Neural cell (in vitro differentiated cells): ENCODE measurements at regions not wholly inside any gene's neighbourhood (a gene's known extent, or its start where the extent isn't known, plus 50 kb on each side); places are given as distances from the start of the nearest gene placed in this dataset.

Experiments
- H2AFZ ChIP-seq: fragments of 200-600, 300-800 bp; sonication (generic), shearing (Covaris generic); 2 replicates; pipeline ENCODE4 v1.6.0; 2014; ENCODE audit warnings: low read depth, mild to moderate bottlenecking, antibody characterized with exemption, low read length, moderate library complexity
- H3F3A ChIP-seq: fragments of 200-600 bp; shearing (Covaris generic); 2 replicates; pipeline ENCODE4 v1.6.1; 2016; ENCODE audit warnings: mild to moderate bottlenecking, moderate library complexity, mixed read lengths, antibody characterized with exemption, low read length; ENCODE audit not compliant: insufficient read depth, poor library complexity, severe bottlenecking
- H3K27ac ChIP-seq: fragments of 200-600, 300-800 bp; sonication (generic), shearing (Covaris generic); 2 replicates; pipeline ENCODE4 v1.5.1; 2014; ENCODE audit warnings: mild to moderate bottlenecking, low read length, moderate library complexity
- H3K27me3 ChIP-seq: fragments of 300-800, 200-600 bp; sonication (generic), shearing (Covaris generic); 2 replicates; pipeline ENCODE4 v1.6.0; 2014; ENCODE audit warnings: mild to moderate bottlenecking, low read depth, low read length, moderate library complexity; ENCODE audit not compliant: insufficient read depth
- H3K36me3 ChIP-seq: fragments of 300-800, 200-600 bp; sonication (generic), shearing (Covaris generic); 2 replicates; pipeline ENCODE4 v1.5.1; 2014; ENCODE audit warnings: mild to moderate bottlenecking, antibody characterized with exemption, low read length, moderate library complexity; ENCODE audit not compliant: insufficient read depth
- H3K4me2 ChIP-seq: fragments of 300-800, 200-600 bp; sonication (generic), shearing (Covaris generic); 2 replicates; pipeline ENCODE4 v1.6.0; 2014; ENCODE audit warnings: mild to moderate bottlenecking, low read length
- H3K4me3 ChIP-seq: fragments of 300-800, 200-600 bp; sonication (generic), shearing (Covaris generic); 2 replicates; pipeline ENCODE4 v1.5.1; 2014; ENCODE audit warnings: mild to moderate bottlenecking, low read length, moderate library complexity
- H3K79me2 ChIP-seq: fragments of 200-600 bp; shearing (Covaris generic); replicated peaks from 2 replicates; pipeline ENCODE4 v1.6.0; 2014; ENCODE audit warnings: mild to moderate bottlenecking, low read length, moderate library complexity; ENCODE audit not compliant: insufficient read depth
- H3K9ac ChIP-seq: fragments of 300-800, 200-600 bp; sonication (generic), shearing (Covaris generic); 2 replicates; pipeline ENCODE4 v1.6.1; 2016; ENCODE audit warnings: mild to moderate bottlenecking, low read length, mixed read lengths
- H3K9me2 ChIP-seq: fragments of 200-600 bp; shearing (Covaris generic); 2 replicates; pipeline ENCODE4 v1.6.1; 2016; ENCODE audit warnings: mild to moderate bottlenecking, low read length, mixed read lengths; ENCODE audit not compliant: insufficient read depth
- H3K9me3 ChIP-seq: fragments of 200-600, 300-800 bp; sonication (generic), shearing (Covaris generic); 2 replicates; pipeline ENCODE4 v1.6.1; 2016; ENCODE audit warnings: mild to moderate bottlenecking, mixed run types, low read length, moderate library complexity, mixed read lengths
- H4K20me1 ChIP-seq: fragments of 200-600 bp; shearing (Covaris generic); 2 replicates; pipeline ENCODE4 v1.6.1; 2016; ENCODE audit warnings: mild to moderate bottlenecking, mixed run types; ENCODE audit not compliant: insufficient read depth
- CTCF ChIP-seq: fragments of 450-650 bp; IDR thresholded peaks from 2 replicates; pipeline ENCODE4 v1.5.1; 2014; ENCODE audit warnings: antibody characterized with exemption, mild to moderate bottlenecking, moderate library complexity; ENCODE audit not compliant: poor library complexity, severe bottlenecking
- EP300 ChIP-seq: fragments of 450-650 bp; conservative IDR thresholded peaks from 2 replicates; pipeline ENCODE4 v1.6.1; 2014; ENCODE audit warnings: antibody characterized with exemption, mild to moderate bottlenecking, moderate library complexity; ENCODE audit not compliant: poor library complexity, severe bottlenecking
- EZH2 ChIP-seq: fragments of 200-600, 300-800 bp; shearing (Covaris generic), sonication (generic); IDR thresholded peaks from 2 replicates; pipeline ENCODE4 v1.6.1; 2014; ENCODE audit warnings: antibody characterized with exemption, low read length, borderline replicate concordance, mild to moderate bottlenecking; ENCODE audit not compliant: insufficient read depth, poor library complexity, severe bottlenecking
- MXI1 ChIP-seq: fragments of 450-650 bp; conservative IDR thresholded peaks from 2 replicates; pipeline ENCODE4 v1.6.1; 2014; ENCODE audit warnings: antibody characterized with exemption, mild to moderate bottlenecking; ENCODE audit not compliant: poor library complexity, severe bottlenecking
- POLR2AphosphoS5 ChIP-seq: IDR thresholded peaks from 2 replicates; pipeline ENCODE4 v1.6.1; 2012
- RAD21 ChIP-seq: fragments of 450-650 bp; conservative IDR thresholded peaks from 2 replicates; pipeline ENCODE4 v1.6.1; 2014; ENCODE audit warnings: antibody characterized with exemption, mild to moderate bottlenecking, moderate library complexity
- REST ChIP-seq: IDR thresholded peaks from 2 replicates; pipeline ENCODE4 v1.6.1; 2012; ENCODE audit warnings: borderline replicate concordance
- SMC3 ChIP-seq: fragments of 450-650 bp; conservative IDR thresholded peaks from 2 replicates; pipeline ENCODE4 v1.6.1; 2014; ENCODE audit warnings: antibody characterized with exemption, mild to moderate bottlenecking, moderate library complexity; ENCODE audit not compliant: poor library complexity
- TAF1 ChIP-seq: IDR thresholded peaks from 2 replicates; pipeline ENCODE4 v1.6.1; 2012; ENCODE audit warnings: low read depth

GRCh38 chrX:47311932-47312774, 58.2 kb upstream of the ZNF157 start:
- Histone ChIP-seq H4K20me1 (no peaks in the 10 kb centered on the region), H3F3A (no peaks in the 10 kb centered on the region), H3K36me3 (no peaks in the 10 kb centered on the region), H3K9ac (no peak overlapping the region), H3K79me2 (no peaks in the 10 kb centered on the region), H3K4me3 (no peak overlapping the region), H3K27me3 (no peaks in the 10 kb centered on the region), H3K9me3 (no peaks in the 10 kb centered on the region), H2AFZ (no peak overlapping the region), H3K4me2 (no peak overlapping the region), H3K27ac (no peak overlapping the region), H3K9me2 (no peaks in the 10 kb centered on the region)
- peak; percentile 42 for TF ChIP-seq RAD21
- peak; percentile 36 for TF ChIP-seq CTCF
- TF ChIP-seq EZH2, result no peak
- no peak for TF ChIP-seq MXI1
- TF ChIP-seq SMC3, result peak; percentile 20
- TF ChIP-seq REST, result no peak
- no peak for TF ChIP-seq TAF1
- no peak for TF ChIP-seq EP300
- TF ChIP-seq POLR2AphosphoS5, result no peak

- no peak overlapping the region for H3K9ac ChIP-seq
- no peaks in the 10 kb centered on the region for H3K79me2 ChIP-seq
- H3K9me3 ChIP-seq, result no peaks in the 10 kb centered on the region
- no peak for TF ChIP-seq CTCF
- no peak for TF ChIP-seq EP300
- TF ChIP-seq MXI1, result no peak
- TF ChIP-seq EZH2, result no peak
- TF ChIP-seq REST, result no peak
- no peak for TF ChIP-seq SMC3
- TF ChIP-seq POLR2AphosphoS5, result no peak
- no peak for TF ChIP-seq RAD21
- no peak for TF ChIP-seq TAF1
- H3K27ac ChIP-seq, result no peak overlapping the region
- no peak overlapping the region for H3K4me3 ChIP-seq
- H3K4me2 ChIP-seq, result no peak overlapping the region
- H2AFZ ChIP-seq, result no peak overlapping the region
- H3F3A ChIP-seq, result no peaks in the 10 kb centered on the region
- no peaks in the 10 kb centered on the region for H3K27me3 ChIP-seq
- no peaks in the 10 kb centered on the region for H3K36me3 ChIP-seq
- H3K9me2 ChIP-seq, result no peaks in the 10 kb centered on the region
- no peaks in the 10 kb centered on the region for H4K20me1 ChIP-seq
These were observed 57.3 kb upstream of the ZNF157 start for GRCh38 chrX:47313056-47313455.
